D721Med (cell line): ENCODE measurements at regions not wholly inside any gene's neighbourhood (a gene's known extent, or its start where the extent isn't known, plus 50 kb on each side); places are given as distances from the start of the nearest gene placed in this dataset.

Experiments used
- DNase-seq: peaks from one replicate; pipeline ENCODE4 v3.0.0; 2011; ENCODE audit warnings: low spot score; ENCODE audit not compliant: insufficient read length
- FAIRE-seq: peaks from 2 replicates; lab custom pipeline; 2011; peaks lifted over from hg19 to GRCh38; lab: Jason Lieb, UNC
- TF ChIP-seq, protein P1 (sequence below): IDR thresholded peaks from 2 replicates; pipeline ENCODE4 v1.5.1; 2012; ENCODE audit warnings: mild to moderate bottlenecking, control low read depth; ENCODE audit not compliant: insufficient read depth; ENCODE audit errors: missing control alignments

DNA sequence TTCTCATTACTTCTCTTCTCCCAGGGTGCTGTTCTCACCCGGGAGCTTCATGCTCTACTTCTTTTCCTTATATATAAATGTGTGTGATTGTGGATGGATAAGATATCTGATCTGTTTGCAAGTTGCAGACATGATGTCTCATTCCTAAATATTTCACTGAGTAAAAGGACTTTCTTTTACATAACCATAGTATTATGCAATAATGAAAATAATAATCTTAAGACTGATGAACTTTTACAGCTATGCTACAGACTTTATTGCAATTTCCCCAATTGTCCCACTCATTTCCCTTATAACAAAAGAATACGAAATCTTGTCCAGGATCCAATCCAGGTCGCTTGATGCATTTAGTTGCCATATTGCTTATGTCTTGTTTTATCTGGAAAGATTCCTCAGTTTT is 284.5 kb upstream of the JAG1 start:
- DNase-seq (no peak), FAIRE-seq (no peak)
- TF ChIP-seq, protein P1, sequence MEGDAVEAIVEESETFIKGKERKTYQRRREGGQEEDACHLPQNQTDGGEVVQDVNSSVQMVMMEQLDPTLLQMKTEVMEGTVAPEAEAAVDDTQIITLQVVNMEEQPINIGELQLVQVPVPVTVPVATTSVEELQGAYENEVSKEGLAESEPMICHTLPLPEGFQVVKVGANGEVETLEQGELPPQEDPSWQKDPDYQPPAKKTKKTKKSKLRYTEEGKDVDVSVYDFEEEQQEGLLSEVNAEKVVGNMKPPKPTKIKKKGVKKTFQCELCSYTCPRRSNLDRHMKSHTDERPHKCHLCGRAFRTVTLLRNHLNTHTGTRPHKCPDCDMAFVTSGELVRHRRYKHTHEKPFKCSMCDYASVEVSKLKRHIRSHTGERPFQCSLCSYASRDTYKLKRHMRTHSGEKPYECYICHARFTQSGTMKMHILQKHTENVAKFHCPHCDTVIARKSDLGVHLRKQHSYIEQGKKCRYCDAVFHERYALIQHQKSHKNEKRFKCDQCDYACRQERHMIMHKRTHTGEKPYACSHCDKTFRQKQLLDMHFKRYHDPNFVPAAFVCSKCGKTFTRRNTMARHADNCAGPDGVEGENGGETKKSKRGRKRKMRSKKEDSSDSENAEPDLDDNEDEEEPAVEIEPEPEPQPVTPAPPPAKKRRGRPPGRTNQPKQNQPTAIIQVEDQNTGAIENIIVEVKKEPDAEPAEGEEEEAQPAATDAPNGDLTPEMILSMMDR, result no peak

DNA sequence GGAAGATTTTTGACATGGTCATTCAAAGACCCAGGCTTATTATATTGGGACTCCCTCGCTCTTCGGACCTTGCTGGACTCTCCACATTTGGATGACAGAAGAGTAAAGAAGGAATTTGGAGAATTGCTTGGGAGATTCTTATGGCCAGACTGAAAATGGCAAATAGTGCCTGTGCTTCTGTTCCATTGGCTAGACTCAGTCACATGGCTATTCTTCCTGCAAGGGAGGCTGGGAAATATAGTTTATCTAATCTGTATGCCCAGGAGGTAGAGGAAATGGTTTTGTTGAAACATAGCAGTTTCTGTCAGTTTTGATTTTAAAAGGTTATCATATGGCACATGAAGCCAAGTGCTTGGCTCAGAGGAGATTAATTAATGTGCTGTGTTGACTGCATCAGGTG is 286.6 kb upstream of the JAG1 start:
- TF ChIP-seq, protein P1, result no peak
- no peak for FAIRE-seq

DNA sequence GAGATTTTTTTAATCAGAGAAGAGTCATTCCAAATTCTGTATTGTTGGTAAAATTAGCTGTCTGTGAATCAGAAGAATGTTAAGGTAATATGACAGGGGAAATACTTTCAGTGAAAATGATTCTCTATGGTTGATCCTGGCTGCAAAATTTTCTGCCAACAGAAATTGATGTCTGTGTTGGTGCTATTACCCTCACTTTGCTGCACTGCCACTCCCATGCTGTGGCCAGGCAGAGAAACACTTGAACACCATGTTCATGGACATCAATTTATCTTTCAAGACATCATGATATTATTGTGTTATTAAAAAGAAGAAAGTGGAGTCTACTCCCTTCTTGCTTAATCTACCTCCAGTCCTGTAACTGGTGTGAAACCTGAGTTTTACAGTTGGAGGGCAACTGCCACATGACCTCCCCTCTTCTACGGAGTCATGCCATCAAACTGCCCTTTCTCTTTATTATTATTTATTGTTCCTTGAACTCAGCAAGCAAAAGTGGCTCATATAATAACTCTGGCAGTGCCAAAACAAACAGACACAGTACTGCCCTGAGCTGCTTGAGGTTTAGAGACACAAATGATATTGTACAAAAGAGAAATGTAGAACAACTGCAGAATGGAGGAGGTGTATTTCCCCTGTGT is 288.0 kb upstream of the JAG1 start:
- no peak for DNase-seq
- TF ChIP-seq, protein P1, result no peak
- FAIRE-seq, result no peak

More for the DNA sequence above, 286.6 kb upstream of the JAG1 start:
- no peak for DNase-seq

DNA sequence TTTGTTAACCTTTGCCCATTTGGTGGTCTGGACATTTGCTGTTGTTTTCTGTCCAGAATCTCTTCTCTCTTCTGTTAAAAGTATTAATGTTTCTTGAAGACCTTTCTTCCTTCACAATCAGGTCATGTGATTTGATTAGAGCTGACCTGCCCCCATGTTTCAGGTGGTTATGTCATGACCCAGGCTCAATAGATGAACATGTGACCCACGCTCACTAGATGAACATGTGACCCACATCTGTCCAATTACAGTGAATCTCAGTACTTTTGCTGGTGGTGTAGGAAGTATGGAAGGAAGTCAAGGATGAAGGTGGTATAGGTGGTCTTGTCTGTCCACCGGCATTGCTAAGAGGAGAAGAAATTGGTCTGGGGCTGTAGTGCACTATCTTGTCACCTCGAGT is 289.1 kb upstream of the JAG1 start:
- DNase-seq (no peak), FAIRE-seq (no peak)
- TF ChIP-seq, protein P1, result no peak

DNA sequence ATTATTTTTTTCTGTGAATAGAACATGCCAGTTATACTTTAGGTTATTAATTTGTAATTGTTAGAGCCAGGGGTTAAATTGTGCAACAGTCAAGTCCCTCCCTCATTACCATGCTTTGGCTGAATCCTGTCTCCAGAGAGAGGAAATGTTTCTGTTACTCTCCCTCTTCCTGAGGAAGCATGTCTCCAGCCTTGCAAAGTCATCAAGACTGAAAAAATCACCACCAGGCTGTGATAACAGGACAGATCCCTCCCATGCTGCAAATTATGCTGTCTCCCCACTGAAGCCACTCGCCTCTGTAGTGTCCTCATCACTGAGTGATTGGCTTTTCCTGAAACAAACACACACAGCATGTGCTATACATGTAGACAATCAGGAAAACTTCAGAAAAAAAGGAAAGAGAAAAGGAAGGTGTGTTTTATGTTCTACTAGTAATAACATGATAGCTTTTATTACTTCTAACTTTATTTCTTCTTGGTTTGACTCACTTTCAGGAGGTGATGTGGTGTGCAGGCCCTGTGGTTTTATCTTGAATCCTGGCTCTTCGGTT is 290.0 kb upstream of the JAG1 start:
- no peak for FAIRE-seq
- DNase-seq, result no peak

DNA sequence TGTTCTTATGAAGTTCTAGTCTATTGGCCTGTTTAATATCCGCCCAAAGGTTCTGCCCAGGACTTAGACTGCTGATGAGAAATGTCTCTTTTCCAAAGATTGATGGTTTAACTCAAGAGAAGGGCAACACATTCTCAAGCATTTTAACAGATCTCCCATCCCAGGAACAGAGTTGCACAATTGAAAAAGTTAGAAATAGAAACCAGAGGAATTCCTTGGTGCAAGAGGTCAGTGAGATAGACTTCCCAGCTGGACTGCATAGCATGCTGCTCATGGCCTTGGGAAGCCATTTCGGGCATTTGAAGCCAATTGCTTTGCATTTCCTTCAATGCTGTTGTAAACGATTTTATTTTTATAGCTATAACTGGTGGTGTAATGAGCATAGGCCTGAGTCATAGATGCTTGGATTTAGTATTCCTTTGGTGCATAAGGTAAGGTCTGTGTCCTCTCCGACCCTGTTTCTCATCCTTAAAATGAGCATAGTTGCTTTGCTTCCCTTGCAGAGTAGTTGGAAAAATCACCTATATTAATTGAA is 292.2 kb upstream of the JAG1 start:
- DNase-seq, result no peak
- FAIRE-seq, result no peak
- TF ChIP-seq, protein P1, result no peak

More for the DNA sequence above, 290.0 kb upstream of the JAG1 start:
- TF ChIP-seq, protein P1, result no peak

DNA sequence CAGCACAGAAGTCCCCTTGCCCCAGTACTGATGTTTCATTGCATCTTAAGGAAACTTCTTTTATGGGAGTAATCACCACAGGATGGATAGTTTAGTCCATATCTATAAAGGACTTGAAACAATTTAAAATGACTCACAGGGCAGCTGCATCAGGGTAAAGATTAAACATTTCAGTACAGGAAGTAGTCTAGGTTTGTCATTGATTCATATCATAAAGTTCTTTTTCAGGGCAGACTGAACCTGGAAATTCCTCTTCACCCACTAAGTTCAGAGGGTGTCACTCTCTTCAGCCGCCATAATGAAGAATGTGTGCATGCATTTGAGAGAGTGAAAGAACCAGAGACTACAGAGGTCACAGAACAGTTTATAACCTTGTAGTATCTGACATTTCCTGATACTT is 296.3 kb upstream of the JAG1 start:
- FAIRE-seq, result no peak
- no peak for DNase-seq

More for the DNA sequence above, 296.3 kb upstream of the JAG1 start:
- TF ChIP-seq, protein P1, result no peak
